WTC11 (cell line): ENCODE measurements at regions not wholly inside any gene's neighbourhood (a gene's known extent, or its start where the extent isn't known, plus 50 kb on each side); places are given as distances from the start of the nearest gene placed in this dataset.
"Not testable (repeated sequence)": the region's sequence is repeated elsewhere in the genome, so short reads cannot be mapped to it uniquely, and the experiment has no call there.

ENCODE experiments used
- CREB1 ChIP-seq: sonication (generic); formaldehyde crosslinking; IDR thresholded peaks from 2 replicates; pipeline ENCODE4 v1.8.0; 2023; ENCODE audit warnings: mild to moderate bottlenecking, missing genetic modification reagents
- TF ChIP-seq, protein P1 (sequence below): fragments of 250-450 bp; sonication (Bioruptor Pico); IDR thresholded peaks from 2 replicates; pipeline ENCODE4 v1.8.0; 2021; ENCODE audit warnings: mild to moderate bottlenecking
- TF ChIP-seq, protein P2 (sequence below): fragments of 200-600 bp; IDR thresholded peaks from 2 replicates; pipeline ENCODE4 v1.8.0; 2022; ENCODE audit warnings: antibody characterized with exemption

DNA sequence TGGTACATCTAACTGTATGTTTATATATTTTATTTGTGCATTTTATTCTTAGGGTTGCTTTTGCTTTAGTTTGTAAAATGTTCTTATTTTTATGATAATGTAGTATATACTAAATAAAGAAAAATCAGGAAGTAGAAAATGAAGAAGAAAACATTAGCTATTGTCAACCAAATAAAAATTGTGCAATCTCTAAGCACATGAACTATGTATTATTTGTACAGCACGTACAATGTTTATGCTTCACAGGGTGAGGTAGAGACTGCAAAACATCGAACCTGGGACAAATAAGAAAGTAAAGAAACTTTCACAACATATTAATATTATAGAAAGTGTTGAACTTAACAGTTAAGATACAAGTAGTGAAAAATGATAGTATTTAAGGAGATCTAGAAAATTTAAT, 123.0 kb downstream of the ZNF92 start:
- TF ChIP-seq CREB1 (CRISPR knock-in tag) = not testable (repeated sequence)
- TF ChIP-seq, protein P1, sequence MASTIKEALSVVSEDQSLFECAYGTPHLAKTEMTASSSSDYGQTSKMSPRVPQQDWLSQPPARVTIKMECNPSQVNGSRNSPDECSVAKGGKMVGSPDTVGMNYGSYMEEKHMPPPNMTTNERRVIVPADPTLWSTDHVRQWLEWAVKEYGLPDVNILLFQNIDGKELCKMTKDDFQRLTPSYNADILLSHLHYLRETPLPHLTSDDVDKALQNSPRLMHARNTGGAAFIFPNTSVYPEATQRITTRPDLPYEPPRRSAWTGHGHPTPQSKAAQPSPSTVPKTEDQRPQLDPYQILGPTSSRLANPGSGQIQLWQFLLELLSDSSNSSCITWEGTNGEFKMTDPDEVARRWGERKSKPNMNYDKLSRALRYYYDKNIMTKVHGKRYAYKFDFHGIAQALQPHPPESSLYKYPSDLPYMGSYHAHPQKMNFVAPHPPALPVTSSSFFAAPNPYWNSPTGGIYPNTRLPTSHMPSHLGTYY = not testable (repeated sequence)
- TF ChIP-seq, protein P2, sequence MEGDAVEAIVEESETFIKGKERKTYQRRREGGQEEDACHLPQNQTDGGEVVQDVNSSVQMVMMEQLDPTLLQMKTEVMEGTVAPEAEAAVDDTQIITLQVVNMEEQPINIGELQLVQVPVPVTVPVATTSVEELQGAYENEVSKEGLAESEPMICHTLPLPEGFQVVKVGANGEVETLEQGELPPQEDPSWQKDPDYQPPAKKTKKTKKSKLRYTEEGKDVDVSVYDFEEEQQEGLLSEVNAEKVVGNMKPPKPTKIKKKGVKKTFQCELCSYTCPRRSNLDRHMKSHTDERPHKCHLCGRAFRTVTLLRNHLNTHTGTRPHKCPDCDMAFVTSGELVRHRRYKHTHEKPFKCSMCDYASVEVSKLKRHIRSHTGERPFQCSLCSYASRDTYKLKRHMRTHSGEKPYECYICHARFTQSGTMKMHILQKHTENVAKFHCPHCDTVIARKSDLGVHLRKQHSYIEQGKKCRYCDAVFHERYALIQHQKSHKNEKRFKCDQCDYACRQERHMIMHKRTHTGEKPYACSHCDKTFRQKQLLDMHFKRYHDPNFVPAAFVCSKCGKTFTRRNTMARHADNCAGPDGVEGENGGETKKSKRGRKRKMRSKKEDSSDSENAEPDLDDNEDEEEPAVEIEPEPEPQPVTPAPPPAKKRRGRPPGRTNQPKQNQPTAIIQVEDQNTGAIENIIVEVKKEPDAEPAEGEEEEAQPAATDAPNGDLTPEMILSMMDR = not testable (repeated sequence)
